ENCODE measurements at regions not wholly inside any gene's neighbourhood (a gene's known extent, or its start where the extent isn't known, plus 50 kb on each side); places are given as distances from the start of the nearest gene placed in this dataset.
A peak's percentile ranks its signal among the peaks of the same experiment; 100 is the strongest.
"Not testable (repeated sequence)": the region's sequence is repeated elsewhere in the genome, so short reads cannot be mapped to it uniquely, and the experiment has no call there.

GRCh38 chr5:158514986-158515359 lies 584.7 kb downstream of the EBF1 start:
- DNase-seq (ENCODE audit: low spot score) = no peak

DNA sequence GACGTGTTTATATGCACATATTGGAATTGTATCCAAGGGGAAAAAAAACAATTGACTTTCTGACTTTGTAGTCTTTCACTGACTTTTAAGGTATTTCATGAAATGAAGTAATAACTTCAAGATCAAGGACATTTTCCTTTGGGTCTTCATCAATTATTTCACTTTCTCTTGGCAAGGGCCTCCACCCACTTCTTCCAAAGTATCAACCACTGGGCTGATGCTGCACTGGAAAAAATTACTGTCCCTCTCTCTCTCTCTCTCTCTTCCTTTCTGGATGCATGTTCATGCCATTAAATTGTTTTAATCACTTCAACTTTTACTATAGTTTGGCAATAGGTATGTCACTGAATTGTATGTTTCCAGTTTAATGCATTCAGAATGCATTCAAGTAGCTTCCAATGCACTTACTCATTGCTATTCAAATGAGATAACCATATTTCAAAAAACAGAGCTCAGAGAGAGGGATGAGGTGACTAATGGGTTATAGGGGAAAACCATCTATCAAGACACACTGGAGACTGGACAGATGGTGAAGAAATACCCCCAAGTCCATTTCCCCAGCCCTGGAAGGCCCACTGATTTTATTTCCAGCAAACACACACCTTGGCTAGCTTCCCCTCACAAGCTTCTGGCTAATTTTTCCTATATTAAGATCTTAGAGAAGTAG lies 585.3 kb downstream of the EBF1 start:
- DNase-seq (ENCODE audit: low spot score) = no peak

GRCh38 chr5:158513490-158514318 lies 586.0 kb downstream of the EBF1 start:
- peak; percentile 9 for DNase-seq (ENCODE audit: low spot score)

DNA sequence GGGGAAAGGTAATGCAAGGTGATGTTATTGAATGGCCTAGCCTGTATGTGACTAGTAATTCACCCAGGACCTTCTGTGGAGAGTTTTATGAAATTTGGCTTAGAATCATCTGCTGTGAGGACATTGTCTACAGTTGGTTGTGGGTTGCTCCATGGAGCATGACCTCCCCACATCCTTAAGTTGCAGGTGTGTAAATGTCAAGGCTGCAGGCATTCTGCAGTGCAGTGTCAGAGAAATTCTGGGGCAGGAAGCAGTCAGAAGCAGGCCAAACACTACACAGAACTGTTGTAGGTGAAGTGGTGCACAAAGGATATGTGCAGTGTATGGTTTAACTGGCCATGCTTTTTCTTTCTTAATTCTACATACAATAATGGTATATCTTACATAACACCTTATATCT lies 588.3 kb downstream of the EBF1 start:
- DNase-seq (ENCODE audit: low spot score) = no peak

- no peak for DNase-seq (ENCODE audit: low spot score)
Measured at GRCh38 chr5:158510479-158510878, 589.2 kb downstream of the EBF1 start.

DNA sequence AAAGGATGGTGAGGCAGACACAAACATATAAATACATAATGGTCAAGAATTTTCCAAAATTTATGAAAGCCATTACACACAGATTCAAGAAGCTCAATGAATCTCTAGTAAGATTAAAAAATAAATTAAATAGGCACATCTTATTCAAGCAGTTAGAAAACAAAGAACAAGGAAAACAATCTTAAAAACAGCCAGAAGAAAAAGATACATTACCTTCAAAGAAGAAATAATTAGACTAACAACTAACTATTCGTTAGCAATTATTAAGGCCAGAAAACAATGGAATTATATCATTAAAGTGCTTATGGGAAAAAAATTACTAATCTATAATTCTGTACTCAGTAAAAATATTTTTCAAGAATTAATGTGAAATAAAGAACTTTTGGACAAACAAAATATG lies 593.1 kb downstream of the EBF1 start:
- DNase-seq (ENCODE audit: low spot score) = no peak

- no peak for DNase-seq (ENCODE audit: low spot score)
Measured at GRCh38 chr5:158502686-158503085, 597.0 kb downstream of the EBF1 start.

GRCh38 chr5:158499892-158500418 lies 599.8 kb downstream of the EBF1 start:
- DNase-seq (ENCODE audit: low spot score) = no peak

- no peak for DNase-seq (ENCODE audit: low spot score)
Measured at GRCh38 chr5:158499075-158499891, 600.4 kb downstream of the EBF1 start.

GRCh38 chr5:158496624-158497023 lies 603.1 kb downstream of the EBF1 start:
- DNase-seq (ENCODE audit: low spot score) = no peak

GRCh38 chr5:158494541-158494940 lies 605.2 kb downstream of the EBF1 start:
- DNase-seq (ENCODE audit: low spot score) = no peak

GRCh38 chr5:158494044-158494443 lies 605.7 kb downstream of the EBF1 start:
- DNase-seq (ENCODE audit: low spot score) = not testable (repeated sequence)

GRCh38 chr5:158492841-158493242 lies 606.9 kb downstream of the EBF1 start:
- no peak for DNase-seq (ENCODE audit: low spot score)

- DNase-seq (ENCODE audit: low spot score) = no peak
Measured at GRCh38 chr5:158492136-158492535, 607.6 kb downstream of the EBF1 start.

GRCh38 chr5:158487664-158488063 lies 612.1 kb downstream of the EBF1 start:
- DNase-seq (ENCODE audit: low spot score) = no peak

DNA sequence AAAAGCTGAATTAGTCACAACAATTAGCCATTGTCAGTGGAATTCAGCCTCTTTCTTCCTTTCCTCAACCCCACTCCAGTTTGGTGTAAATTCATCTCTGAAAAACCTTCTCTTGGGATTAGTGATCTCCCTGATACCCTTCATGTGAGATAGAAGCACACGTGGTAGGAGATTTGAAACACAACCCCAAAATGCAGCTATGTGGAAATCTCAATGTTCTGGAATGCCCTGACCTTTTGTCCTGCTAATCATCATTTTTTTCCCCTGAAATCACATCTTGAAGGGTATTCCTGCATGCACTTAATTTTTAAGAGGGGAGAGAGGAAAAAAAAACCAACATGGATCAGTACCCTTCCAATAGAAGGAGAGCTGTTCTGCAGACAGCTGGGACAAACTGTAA lies 612.6 kb downstream of the EBF1 start:
- no peak for DNase-seq (ENCODE audit: low spot score)

DNA sequence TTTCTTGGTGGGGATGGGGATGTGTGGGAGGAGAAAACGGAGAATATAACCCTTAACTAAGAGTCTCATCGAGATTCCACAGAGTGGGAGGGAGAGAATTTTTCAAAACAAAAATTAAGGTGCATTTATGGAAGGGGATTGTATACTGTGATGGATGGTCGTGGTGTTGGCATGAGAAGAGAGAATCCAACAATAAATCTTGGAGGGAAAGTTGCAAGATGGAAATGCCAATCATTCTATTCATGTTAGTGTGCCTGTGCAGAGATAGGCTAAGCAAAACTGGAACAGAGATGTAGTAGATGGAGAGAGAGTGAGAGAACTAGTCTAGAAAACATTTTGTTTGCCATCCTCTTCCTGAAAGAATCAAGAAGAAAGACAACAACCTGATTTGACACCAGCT lies 613.1 kb downstream of the EBF1 start:
- DNase-seq (ENCODE audit: low spot score) = no peak

DNA sequence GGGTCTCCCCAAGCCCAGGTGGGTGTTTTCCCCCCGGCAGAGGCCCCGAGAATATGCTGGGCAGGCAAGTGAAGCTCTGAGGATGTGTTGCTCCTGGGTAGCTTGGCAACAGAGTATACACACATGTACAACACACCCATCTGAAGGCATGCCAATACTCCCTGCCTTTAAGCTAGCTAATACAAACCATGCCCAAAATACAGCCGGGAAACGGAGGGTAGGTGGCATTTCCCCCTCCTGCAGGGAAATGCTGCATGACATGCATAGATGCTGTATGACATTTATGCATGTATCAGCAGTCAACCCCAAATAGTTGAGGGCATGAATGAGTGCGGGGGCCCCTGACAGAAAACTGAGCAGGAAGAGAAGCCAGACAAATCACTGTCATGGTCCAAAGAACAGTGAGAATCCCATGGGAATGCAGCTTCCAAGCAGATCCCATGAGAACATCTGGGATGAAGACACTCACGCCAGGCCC lies 614.1 kb downstream of the EBF1 start:
- no peak for DNase-seq (ENCODE audit: low spot score)

DNA sequence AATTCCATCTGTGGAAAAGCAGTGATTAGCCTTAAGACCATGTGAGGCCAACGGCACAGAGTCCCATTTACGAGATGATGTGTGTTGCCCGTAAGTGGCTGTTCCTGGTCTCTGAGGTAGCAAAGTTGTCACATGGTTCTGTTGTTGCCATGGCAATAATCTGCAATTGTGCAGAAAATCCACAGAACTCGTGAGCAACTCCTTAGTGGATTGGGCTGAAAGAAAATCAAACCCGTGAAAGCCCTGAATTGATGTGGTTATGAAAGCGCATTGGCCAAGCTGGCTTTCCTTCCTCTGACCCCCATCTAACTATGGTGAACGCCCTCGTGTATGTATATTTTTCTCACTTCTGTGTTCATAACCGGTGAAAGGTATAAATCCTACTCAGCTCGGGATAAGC lies 614.7 kb downstream of the EBF1 start:
- no peak for DNase-seq (ENCODE audit: low spot score)

DNA sequence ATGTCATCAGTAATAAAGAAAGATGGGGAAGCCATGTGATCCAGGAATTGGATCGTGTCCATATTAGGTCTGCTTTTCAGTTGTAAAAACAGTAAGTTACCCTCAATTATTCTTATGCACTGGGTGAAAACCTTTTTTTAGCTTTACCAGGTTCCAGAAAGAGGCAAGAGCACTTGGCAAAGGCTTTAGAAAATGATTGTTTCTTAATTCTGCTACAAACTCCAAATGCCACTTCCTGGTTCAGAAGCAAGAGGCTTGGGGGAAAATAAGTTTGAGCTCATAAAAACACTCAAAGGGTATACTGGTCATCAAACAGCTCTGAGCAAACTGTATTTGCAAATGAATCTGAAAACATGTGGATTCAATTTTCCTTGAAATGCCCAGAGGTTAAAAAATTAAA lies 615.6 kb downstream of the EBF1 start:
- no peak for DNase-seq (ENCODE audit: low spot score)

GRCh38 chr5:158483281-158483860 lies 616.3 kb downstream of the EBF1 start:
- no peak for DNase-seq (ENCODE audit: low spot score)

GRCh38 chr5:158482125-158482524 lies 617.6 kb downstream of the EBF1 start:
- DNase-seq (ENCODE audit: low spot score) = no peak
